Fibroblast of lung (primary cell): ENCODE measurements at regions not wholly inside any gene's neighbourhood (a gene's known extent, or its start where the extent isn't known, plus 50 kb on each side); places are given as distances from the start of the nearest gene placed in this dataset.

Experiments used
- CTCF ChIP-seq, 2 donors: IDR thresholded peaks in 1 of 2; conservative IDR thresholded peaks in 1 of 2; 1 replicate in 1 of 2; 2 replicates in 1 of 2; pipeline ENCODE4 v1.5.1; 2011 to 2012; ENCODE audit warnings: low read length in 2 of 2, control low read depth in 1 of 2, inconsistent platforms in 1 of 2, low read depth in 1 of 2, mild to moderate bottlenecking in 1 of 2
- EZH2 ChIP-seq: IDR thresholded peaks from 2 replicates; pipeline ENCODE4 v1.5.1; 2012; ENCODE audit warnings: low read length, control low read depth, mild to moderate bottlenecking; ENCODE audit errors: missing control alignments

DNA sequence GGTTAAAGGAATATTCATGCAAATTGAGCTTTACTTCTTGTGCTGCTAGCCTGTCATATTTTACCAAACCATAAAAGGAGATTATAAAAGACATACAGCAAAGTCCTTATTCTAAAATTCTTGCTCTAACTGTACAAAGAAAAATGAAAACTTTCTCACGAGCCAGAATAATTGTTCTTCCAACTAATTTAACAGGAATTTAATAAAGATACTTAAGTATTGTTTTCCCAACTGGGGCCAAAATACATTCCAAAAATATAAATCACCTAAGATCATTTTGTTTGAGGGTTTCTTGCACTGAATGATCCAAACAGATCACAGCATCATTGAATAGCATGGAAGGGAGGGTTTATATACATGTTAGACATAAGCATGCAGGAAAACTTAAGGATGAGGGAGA lies 127.1 kb upstream of the PCDH18 start:
- TF ChIP-seq CTCF (conservative IDR thresholded peaks at IDR 0.05 in 1 of 2, IDR thresholded peaks at IDR 0.05 in 1 of 2; ENCODE audit: low read depth in 1 of 2, low read length in 2 of 2): no peak
- no peak for TF ChIP-seq EZH2
